ENCODE measurements at regions not wholly inside any gene's neighbourhood (a gene's known extent, or its start where the extent isn't known, plus 50 kb on each side); places are given as distances from the start of the nearest gene placed in this dataset.
A peak's percentile ranks its signal among the peaks of the same experiment; 100 is the strongest.

GRCh38 chr2:194004590-194005206 lies 1652.3 kb upstream of the SLC39A10 start:
- Histone ChIP-seq H3K27ac (ENCODE audit: low read depth, low read length) (no peak overlapping the region), H3K27me3 (ENCODE audit: insufficient read depth, low read length) (no peaks in the 10 kb centered on the region), H3K4me2 (ENCODE audit: low read length) (no peak overlapping the region), H2AFZ (ENCODE audit: low read depth, low read length) (no peak overlapping the region), H3K4me3 (ENCODE audit: insufficient read depth, low read depth, low read length) (no peak overlapping the region), H3K9me3 (ENCODE audit: insufficient read depth, low read depth, low read length) (peaks cover 3% of the 10 kb centered on the region), H3K9ac (ENCODE audit: low read length) (no peak overlapping the region), H4K20me1 (ENCODE audit: insufficient read depth, low read length) (no peaks in the 10 kb centered on the region), H3K4me1 (ENCODE audit: insufficient read depth, low read length) (no peaks in the 10 kb centered on the region), H3K36me3 (ENCODE audit: insufficient read depth, low read length) (no peaks in the 10 kb centered on the region), H3K79me2 (ENCODE audit: insufficient read depth, low read length) (no peaks in the 10 kb centered on the region)
- Mint-ChIP-seq H3K27ac (ENCODE audit: unreplicated experiment) (no peak overlapping the region), H3K9me3 (ENCODE audit: unreplicated experiment) (peaks cover 5% of the 10 kb centered on the region), H3K4me1 (ENCODE audit: low read depth, unreplicated experiment) (no peaks in the 10 kb centered on the region), H3K4me3 (ENCODE audit: unreplicated experiment) (no peak overlapping the region), H3K27me3 (ENCODE audit: low read depth, unreplicated experiment) (no peaks in the 10 kb centered on the region), H3K36me3 (ENCODE audit: low read depth, unreplicated experiment) (no peaks in the 10 kb centered on the region)
- TF ChIP-seq CTCF (IDR thresholded peaks at IDR 0.05; ENCODE audit: insufficient read depth, low read depth, low read length) (no peak), EZH2 (IDR thresholded peaks at IDR 0.05; ENCODE audit: insufficient read depth, low read length) (no peak)
- FAIRE-seq: no peak
- peak; percentile 15 for DNase-seq (ENCODE audit: low read depth)

GRCh38 chr2:194003911-194004310 lies 1653.1 kb upstream of the SLC39A10 start:
- no peak overlapping the region for H3K27ac Mint-ChIP-seq (ENCODE audit: unreplicated experiment)
- Histone ChIP-seq H3K27me3 (ENCODE audit: insufficient read depth, low read length) (no peaks in the 10 kb centered on the region), H3K4me2 (ENCODE audit: low read length) (no peak overlapping the region)

More at GRCh38 chr2:194003911-194004310, 1653.1 kb upstream of the SLC39A10 start:
- no peak for TF ChIP-seq CTCF (IDR thresholded peaks at IDR 0.05; ENCODE audit: insufficient read depth, low read depth, low read length)
- no peak for TF ChIP-seq EZH2 (IDR thresholded peaks at IDR 0.05; ENCODE audit: insufficient read depth, low read length)
- H4K20me1 ChIP-seq (ENCODE audit: insufficient read depth, low read length): no peaks in the 10 kb centered on the region
- H3K9me3 ChIP-seq (ENCODE audit: insufficient read depth, low read depth, low read length): peaks cover 3% of the 10 kb centered on the region
- Mint-ChIP-seq H3K4me3 (ENCODE audit: unreplicated experiment) (no peak overlapping the region), H3K4me1 (ENCODE audit: low read depth, unreplicated experiment) (no peaks in the 10 kb centered on the region), H3K27me3 (ENCODE audit: low read depth, unreplicated experiment) (no peaks in the 10 kb centered on the region), H3K9me3 (ENCODE audit: unreplicated experiment) (peaks cover 3% of the 10 kb centered on the region), H3K36me3 (ENCODE audit: low read depth, unreplicated experiment) (no peaks in the 10 kb centered on the region)
- H3K4me3 ChIP-seq (ENCODE audit: insufficient read depth, low read depth, low read length): no peak overlapping the region
- H3K4me1 ChIP-seq (ENCODE audit: insufficient read depth, low read length): no peaks in the 10 kb centered on the region
- DNase-seq (ENCODE audit: low read depth): no peak
- no peak overlapping the region for H3K27ac ChIP-seq (ENCODE audit: low read depth, low read length)
- H2AFZ ChIP-seq (ENCODE audit: low read depth, low read length): no peak overlapping the region
- no peak for FAIRE-seq
- no peak overlapping the region for H3K9ac ChIP-seq (ENCODE audit: low read length)
- H3K36me3 ChIP-seq (ENCODE audit: insufficient read depth, low read length): no peaks in the 10 kb centered on the region
- H3K79me2 ChIP-seq (ENCODE audit: insufficient read depth, low read length): no peaks in the 10 kb centered on the region
